GM21447 (cell line): ENCODE measurements at regions not wholly inside any gene's neighbourhood (a gene's known extent, or its start where the extent isn't known, plus 50 kb on each side); places are given as distances from the start of the nearest gene placed in this dataset.
"Not testable (repeated sequence)": the region's sequence is repeated elsewhere in the genome, so short reads cannot be mapped to it uniquely, and the experiment has no call there.

Source experiments
- ATAC-seq: cut with Tn5 transposase; IDR thresholded peaks from one replicate; pipeline ENCODE4 v1.9.1; 2021; ENCODE audit not compliant: unreplicated experiment

GRCh38 chr5:12204761-12205160, 300.5 kb upstream of the CTNND2 start:
- ATAC-seq, result no peak

- ATAC-seq, result no peak
Measured at GRCh38 chr5:12193536-12193935, 289.3 kb upstream of the CTNND2 start.

- no peak for ATAC-seq
Measured at GRCh38 chr5:12183003-12183402, 278.8 kb upstream of the CTNND2 start.

DNA sequence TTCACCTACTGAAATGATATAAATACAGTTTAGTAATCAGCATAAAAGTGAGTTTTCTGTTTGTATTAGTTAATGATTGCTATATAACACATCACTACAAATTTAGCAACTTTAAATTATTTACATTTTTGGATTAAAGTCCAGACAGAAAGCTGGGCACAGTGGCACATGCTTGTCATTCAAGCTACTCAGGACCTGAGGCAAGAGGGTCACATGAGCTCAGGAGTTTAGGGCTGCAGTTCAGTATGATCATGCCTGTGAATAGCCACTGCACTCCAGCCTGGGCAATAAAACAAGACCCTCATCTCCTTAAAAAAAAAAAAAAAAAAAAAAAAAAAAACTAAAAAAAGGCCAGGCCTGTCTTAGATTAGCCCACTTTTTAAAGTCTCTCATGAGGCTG, 273.6 kb upstream of the CTNND2 start:
- no peak for ATAC-seq

DNA sequence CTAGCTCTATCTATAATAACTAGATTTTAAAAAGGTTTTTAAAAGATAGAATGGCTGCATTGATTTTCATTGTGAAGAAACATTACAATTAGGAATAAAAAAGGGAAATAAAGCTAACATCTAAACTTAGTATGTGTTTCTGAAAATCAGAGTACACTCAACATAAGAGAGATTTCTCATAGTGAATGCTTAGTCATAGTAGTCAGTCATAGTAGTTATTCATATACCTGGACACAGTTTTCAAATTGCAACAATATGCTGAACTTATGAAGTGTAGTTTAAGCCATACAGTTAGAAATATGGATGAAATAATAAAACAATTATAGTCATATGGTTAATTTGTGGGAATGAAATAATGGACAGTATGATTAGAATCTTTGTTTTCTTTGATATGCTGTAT, 273.0 kb upstream of the CTNND2 start:
- no peak for ATAC-seq

DNA sequence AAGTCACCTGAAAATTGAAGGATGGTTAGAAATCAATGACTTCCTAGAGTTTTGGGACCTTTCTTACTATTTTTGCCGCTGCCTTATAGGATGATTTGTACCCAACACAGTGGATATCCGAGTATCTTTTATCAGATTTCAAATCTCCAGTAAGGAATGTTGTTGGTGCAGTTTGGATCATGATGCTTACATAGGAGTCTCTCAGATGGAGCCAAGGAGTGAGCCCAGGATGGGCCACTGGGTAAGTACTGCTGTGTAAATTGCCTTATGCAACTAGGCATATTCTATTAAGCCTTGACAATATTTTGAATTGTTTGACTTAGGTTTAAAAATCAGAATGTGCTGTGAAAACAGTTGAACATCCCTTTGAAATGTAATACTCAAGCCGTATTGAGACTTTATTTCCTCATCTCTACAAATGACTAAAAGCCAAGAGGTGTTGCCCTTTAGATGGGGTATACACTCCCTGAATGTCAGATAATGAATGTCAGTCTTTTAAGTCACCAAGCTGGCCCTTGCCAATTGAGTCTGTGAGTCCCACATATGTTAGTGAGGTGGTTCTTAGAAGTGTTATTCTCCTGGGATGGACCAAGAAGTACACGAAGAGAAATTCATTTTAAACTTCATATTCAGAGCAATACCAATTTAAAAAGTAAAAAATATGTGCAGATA, 271.8 kb upstream of the CTNND2 start:
- ATAC-seq, result no peak

- ATAC-seq, result no peak
Measured at GRCh38 chr5:12174734-12175133, 270.5 kb upstream of the CTNND2 start.

DNA sequence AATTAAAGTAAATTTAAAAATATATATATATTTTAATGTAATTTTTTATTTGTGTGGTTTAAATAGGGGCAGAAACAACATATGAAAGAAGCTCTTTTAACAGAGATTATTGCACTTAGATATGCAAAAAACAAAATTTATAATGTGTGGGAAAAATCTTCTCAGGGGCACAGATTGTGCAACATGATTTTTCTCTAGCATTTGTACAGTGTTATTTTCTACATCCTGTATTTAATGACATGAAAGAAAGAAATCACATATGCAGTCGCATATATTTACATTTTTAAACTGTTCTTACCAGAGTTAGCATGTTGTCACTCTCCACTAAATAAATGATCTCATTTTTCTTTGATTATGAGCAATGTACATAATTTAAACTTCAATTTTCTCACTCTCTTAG, 265.3 kb upstream of the CTNND2 start:
- ATAC-seq, result no peak

- ATAC-seq, result no peak
Measured at GRCh38 chr5:12162863-12163262, 258.6 kb upstream of the CTNND2 start.

DNA sequence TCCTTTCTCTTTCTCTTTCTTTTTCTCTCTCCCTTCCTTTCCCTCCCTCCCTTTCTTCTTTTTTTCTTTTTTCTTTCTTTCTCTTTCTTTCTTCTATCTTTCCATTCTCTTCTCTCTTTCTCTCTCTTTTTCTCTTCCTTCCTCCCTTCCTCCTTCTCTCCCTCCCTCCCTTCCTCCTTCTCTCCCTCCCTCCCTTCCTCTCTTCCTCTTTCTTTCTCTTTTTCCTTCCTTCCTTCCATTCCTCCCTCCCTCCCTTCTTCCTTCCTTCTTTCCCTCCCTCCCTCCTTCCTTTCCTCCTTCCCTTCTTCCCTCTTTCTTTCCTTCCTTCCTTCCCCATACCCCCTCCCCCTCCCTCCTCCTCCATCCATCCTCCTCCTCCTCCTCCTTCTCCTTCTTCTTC, 243.3 kb upstream of the CTNND2 start:
- ATAC-seq, result no peak

- no peak for ATAC-seq
Measured at GRCh38 chr5:12141496-12141895, 237.2 kb upstream of the CTNND2 start.

GRCh38 chr5:12133520-12133919, 229.3 kb upstream of the CTNND2 start:
- ATAC-seq, result no peak

DNA sequence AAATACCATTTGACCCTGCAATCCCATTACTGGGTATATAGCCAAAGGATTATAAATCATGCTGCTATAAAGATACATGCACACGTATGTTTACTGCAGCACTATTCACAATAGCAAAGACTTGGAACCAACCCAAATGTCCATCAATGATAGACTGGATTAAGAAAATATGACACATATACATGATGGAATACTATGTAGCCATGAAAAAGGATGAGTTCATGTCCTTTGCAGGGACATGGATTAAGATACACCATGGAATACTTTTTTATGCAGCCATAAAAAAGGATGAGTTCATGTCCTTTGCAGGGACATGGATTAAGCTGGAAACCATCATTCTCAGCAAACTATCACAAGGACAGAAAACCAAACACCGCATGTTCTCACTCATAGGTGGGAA, 226.8 kb upstream of the CTNND2 start:
- ATAC-seq, result not testable (repeated sequence)

GRCh38 chr5:12125895-12126294, 221.6 kb upstream of the CTNND2 start:
- no peak for ATAC-seq

- ATAC-seq, result no peak
Measured at GRCh38 chr5:12119657-12120056, 215.4 kb upstream of the CTNND2 start.

- no peak for ATAC-seq
Measured at GRCh38 chr5:12114075-12114474, 209.8 kb upstream of the CTNND2 start.

DNA sequence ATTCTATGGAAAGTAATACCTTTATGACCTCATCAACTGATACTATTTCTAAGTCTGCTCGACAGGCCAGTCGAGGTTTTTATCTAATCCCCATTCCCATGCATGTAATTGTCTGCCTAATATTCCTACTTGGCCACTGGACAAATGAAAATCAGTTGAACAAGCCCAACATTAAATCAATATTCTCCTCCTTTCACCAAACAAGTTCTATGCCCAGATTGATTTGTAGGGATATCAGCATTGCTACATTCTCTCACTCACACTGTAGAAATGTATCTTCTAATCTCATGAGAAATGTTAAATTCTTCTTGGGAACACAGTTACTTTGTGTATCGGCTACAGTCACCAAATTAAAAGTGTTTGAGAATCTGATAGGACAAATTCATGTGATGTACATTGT, 208.8 kb upstream of the CTNND2 start:
- ATAC-seq, result no peak

DNA sequence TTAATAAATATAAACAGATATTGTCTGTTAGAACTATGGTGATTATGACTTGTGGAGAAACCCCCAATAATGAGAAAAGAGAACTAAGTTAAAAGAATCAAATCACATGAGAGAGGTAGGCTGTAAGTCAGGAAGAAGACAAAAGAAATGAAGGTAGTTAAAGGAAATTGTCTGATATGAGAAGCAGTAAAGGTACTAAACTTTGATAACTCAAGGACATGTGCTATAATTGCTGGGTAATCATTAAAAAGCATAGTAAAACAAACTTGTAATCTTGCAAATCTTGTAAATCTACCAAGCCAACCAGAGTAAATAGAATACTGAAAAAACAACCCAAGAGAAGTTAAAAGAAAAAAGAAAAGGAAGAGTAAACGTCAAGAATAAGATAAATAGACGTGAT, 207.0 kb upstream of the CTNND2 start:
- ATAC-seq, result no peak

DNA sequence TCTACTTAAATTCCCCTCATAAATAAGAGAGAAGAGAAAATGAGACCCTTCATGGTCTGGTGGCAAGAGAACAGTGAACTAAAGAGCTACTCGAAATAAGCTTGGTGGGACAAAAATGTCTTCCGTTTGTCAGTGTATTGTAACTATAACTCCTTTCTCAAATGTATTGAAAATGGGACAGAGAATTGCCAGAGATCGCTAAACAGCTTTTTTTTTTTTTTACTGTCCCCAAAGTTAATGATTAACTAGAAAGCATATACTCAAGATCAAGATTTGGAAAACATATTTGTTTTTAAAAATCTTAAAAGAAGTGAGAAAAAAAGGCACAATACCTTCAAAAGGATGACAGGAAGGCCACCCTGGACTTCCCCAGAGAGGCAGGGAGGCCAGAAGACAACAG, 206.4 kb upstream of the CTNND2 start:
- no peak for ATAC-seq

- no peak for ATAC-seq
Measured at GRCh38 chr5:12109075-12109688, 204.9 kb upstream of the CTNND2 start.

- ATAC-seq, result no peak
Measured at GRCh38 chr5:12102151-12102550, 197.9 kb upstream of the CTNND2 start.

- no peak for ATAC-seq
Measured at GRCh38 chr5:12100542-12100941, 196.3 kb upstream of the CTNND2 start.

DNA sequence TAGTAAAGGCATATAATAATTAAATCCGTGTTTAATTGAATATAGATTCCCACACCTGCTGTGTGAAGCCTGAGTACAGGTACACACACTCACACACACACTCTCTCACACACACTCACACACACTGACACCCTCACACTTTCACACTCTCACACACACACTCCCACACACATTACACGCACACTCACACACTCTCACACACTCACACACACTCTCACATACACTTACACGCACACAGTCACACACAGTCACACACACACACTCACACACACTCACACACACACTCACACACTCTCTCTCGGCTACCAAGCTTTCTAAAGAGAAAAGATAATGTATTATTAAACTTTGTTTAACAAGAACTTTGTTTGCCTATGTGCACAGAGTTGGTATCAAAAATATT, 195.1 kb upstream of the CTNND2 start:
- no peak for ATAC-seq
